Neural progenitor cell (in vitro differentiated cells): ENCODE measurements at regions not wholly inside any gene's neighbourhood (a gene's known extent, or its start where the extent isn't known, plus 50 kb on each side); places are given as distances from the start of the nearest gene placed in this dataset.

ENCODE experiments used
- DNase-seq: peaks from one replicate; pipeline ENCODE4 v3.0.0-alpha.2; 2016; ENCODE audit warnings: low spot score
- H2AFZ ChIP-seq: fragments of 200-600 bp; sonication (generic); replicated peaks from 2 replicates; pipeline ENCODE4 v1.6.1; 2016; ENCODE audit warnings: antibody characterized with exemption
- H3F3A ChIP-seq: fragments of 200-600 bp; sonication (generic); 2 replicates; pipeline ENCODE4 v1.6.1; 2016; ENCODE audit warnings: antibody characterized with exemption, low read depth
- H3K27ac ChIP-seq: fragments of 200-600 bp; sonication (generic); 2 replicates; pipeline ENCODE4 v1.5.1; 2016; ENCODE audit warnings: mild to moderate bottlenecking
- H3K27me3 ChIP-seq: fragments of 200-600 bp; sonication (generic); 2 replicates; pipeline ENCODE4 v1.6.1; 2016; ENCODE audit warnings: mild to moderate bottlenecking, moderate library complexity
- H3K36me3 ChIP-seq: fragments of 200-600 bp; sonication (generic); 2 replicates; pipeline ENCODE4 v1.5.1; 2016
- H3K4me1 ChIP-seq: fragments of 200-600 bp; sonication (generic); 2 replicates; pipeline ENCODE4 v1.6.1; 2016; ENCODE audit warnings: mixed run types
- H3K4me2 ChIP-seq: fragments of 200-600 bp; sonication (generic); 2 replicates; pipeline ENCODE4 v1.6.1; 2016
- H3K4me3 ChIP-seq: fragments of 200-600 bp; sonication (generic); 2 replicates; pipeline ENCODE4 v1.5.1; 2016
- H3K79me2 ChIP-seq: fragments of 200-600 bp; sonication (generic); 2 replicates; pipeline ENCODE4 v1.6.1; 2016; ENCODE audit warnings: low read depth
- H3K9ac ChIP-seq: fragments of 200-600 bp; sonication (generic); 2 replicates; pipeline ENCODE4 v1.6.1; 2016
- H3K9me3 ChIP-seq: fragments of 200-600 bp; sonication (generic); 2 replicates; pipeline ENCODE4 v1.5.1; 2016; ENCODE audit warnings: low read depth
- H4K20me1 ChIP-seq: fragments of 200-600 bp; sonication (generic); 2 replicates; pipeline ENCODE4 v1.6.1; 2016; ENCODE audit warnings: low read depth
- H3K27ac Mint-ChIP-seq: 3 replicates; pipeline ENCODE4 v1.8.0; 2021; ENCODE audit warnings: mixed read lengths
- H3K27me3 Mint-ChIP-seq: 2 replicates; pipeline ENCODE4 v1.8.0; 2022; ENCODE audit warnings: low read depth, mild to moderate bottlenecking, inconsistent platforms, moderate library complexity, mixed read lengths; ENCODE audit not compliant: insufficient read depth
- H3K36me3 Mint-ChIP-seq: 3 replicates; pipeline ENCODE4 v1.8.0; 2021; ENCODE audit warnings: mixed read lengths
- H3K4me1 Mint-ChIP-seq: 3 replicates; pipeline ENCODE4 v1.8.0; 2021; ENCODE audit warnings: mixed read lengths
- H3K4me3 Mint-ChIP-seq: 3 replicates; pipeline ENCODE4 v1.8.0; 2021; ENCODE audit warnings: mild to moderate bottlenecking, moderate library complexity, mixed read lengths
- H3K9me3 Mint-ChIP-seq: 3 replicates; pipeline ENCODE4 v1.8.0; 2020; ENCODE audit warnings: mixed read lengths
- CTCF ChIP-seq: fragments of 200-600 bp; sonication (generic); IDR thresholded peaks from 2 replicates; pipeline ENCODE4 v1.5.1; 2017; ENCODE audit warnings: antibody characterized with exemption, mild to moderate bottlenecking
- EZH2 ChIP-seq: fragments of 200-600 bp; sonication (generic); IDR thresholded peaks from 2 replicates; pipeline ENCODE4 v1.6.1; 2017; ENCODE audit warnings: antibody characterized with exemption, mild to moderate bottlenecking, moderate library complexity
- EZH2phosphoT487 ChIP-seq: fragments of 200-600 bp; sonication (generic); IDR thresholded peaks from 2 replicates; pipeline ENCODE4 v1.6.1; 2017; ENCODE audit warnings: antibody characterized with exemption

- Mint-ChIP-seq H3K4me3 (peak overlapping the region; percentile 44), H3K9me3 (peaks cover 9% of the 10 kb centered on the region)
These were observed 84.7 kb upstream of the HMGA2 start for GRCh38 chr12:65739606-65740005.

GRCh38 chr12:65740506-65740872 is 83.8 kb upstream of the HMGA2 start:
- no peak for TF ChIP-seq EZH2phosphoT487
- no peak overlapping the region for H3K27ac Mint-ChIP-seq
- Histone ChIP-seq H3K4me3 (peak overlapping the region; percentile 64), H3K36me3 (no peaks in the 10 kb centered on the region), H3K79me2 (no peaks in the 10 kb centered on the region), H3K9me3 (no peaks in the 10 kb centered on the region), H2AFZ (no peak overlapping the region), H3K9ac (no peak overlapping the region), H4K20me1 (peaks cover 3% of the 10 kb centered on the region), H3F3A (peaks cover 30% of the 10 kb centered on the region), H3K27me3 (peaks cover 27% of the 10 kb centered on the region), H3K27ac (no peak overlapping the region), H3K4me2 (peak overlapping the region; percentile 86), H3K4me1 (peaks cover 17% of the 10 kb centered on the region)
- DNase-seq, result no peak
- H3K4me1 Mint-ChIP-seq, result peaks cover 21% of the 10 kb centered on the region
- H3K36me3 Mint-ChIP-seq, result peaks cover 4% of the 10 kb centered on the region
- peaks cover 9% of the 10 kb centered on the region for H3K9me3 Mint-ChIP-seq
- peaks cover 25% of the 10 kb centered on the region for H3K27me3 Mint-ChIP-seq
- peak overlapping the region; percentile 87 for H3K4me3 Mint-ChIP-seq

More at GRCh38 chr12:65739606-65740005, 84.7 kb upstream of the HMGA2 start:
- no peaks in the 10 kb centered on the region for H3K36me3 ChIP-seq
- H3K4me1 ChIP-seq, result peaks cover 17% of the 10 kb centered on the region
- H4K20me1 ChIP-seq, result peaks cover 3% of the 10 kb centered on the region
- Mint-ChIP-seq H3K27me3 (peaks cover 20% of the 10 kb centered on the region), H3K36me3 (peaks cover 4% of the 10 kb centered on the region), H3K4me1 (peaks cover 21% of the 10 kb centered on the region), H3K27ac (no peak overlapping the region)
- H3K4me2 ChIP-seq, result no peak overlapping the region
- no peaks in the 10 kb centered on the region for H3K79me2 ChIP-seq
- H3F3A ChIP-seq, result peaks cover 30% of the 10 kb centered on the region
- no peak overlapping the region for H3K9ac ChIP-seq
- no peak overlapping the region for H3K27ac ChIP-seq
- no peak overlapping the region for H3K4me3 ChIP-seq
- H3K9me3 ChIP-seq, result no peaks in the 10 kb centered on the region
- no peak for DNase-seq
- peaks cover 27% of the 10 kb centered on the region for H3K27me3 ChIP-seq
- no peak for TF ChIP-seq EZH2
- no peak for TF ChIP-seq EZH2phosphoT487
- no peak for TF ChIP-seq CTCF
- H2AFZ ChIP-seq, result no peak overlapping the region

- peaks cover 25% of the 10 kb centered on the region for H3K27me3 Mint-ChIP-seq
- Histone ChIP-seq H3K9me3 (no peaks in the 10 kb centered on the region), H3K27me3 (peaks cover 27% of the 10 kb centered on the region), H3K4me3 (peak overlapping the region; percentile 64), H3K27ac (no peak overlapping the region), H3K36me3 (no peaks in the 10 kb centered on the region), H3K79me2 (no peaks in the 10 kb centered on the region), H3K9ac (no peak overlapping the region), H4K20me1 (peaks cover 3% of the 10 kb centered on the region), H3K4me2 (peak overlapping the region; percentile 86), H3K4me1 (peaks cover 17% of the 10 kb centered on the region), H2AFZ (peak overlapping the region; percentile 59), H3F3A (peaks cover 30% of the 10 kb centered on the region)
- peaks cover 22% of the 10 kb centered on the region for H3K4me1 Mint-ChIP-seq
- peaks cover 6% of the 10 kb centered on the region for H3K36me3 Mint-ChIP-seq
- peak overlapping the region; percentile 13 for H3K27ac Mint-ChIP-seq
- no peak for TF ChIP-seq EZH2
- TF ChIP-seq EZH2phosphoT487, result no peak
- no peak for TF ChIP-seq CTCF
- DNase-seq, result peak; percentile 92
- peaks cover 9% of the 10 kb centered on the region for H3K9me3 Mint-ChIP-seq
- peak overlapping the region; percentile 87 for H3K4me3 Mint-ChIP-seq
These were observed 83.2 kb upstream of the HMGA2 start for GRCh38 chr12:65740873-65741600.

- H3K4me1 Mint-ChIP-seq, result peaks cover 27% of the 10 kb centered on the region
- Histone ChIP-seq H3K79me2 (no peaks in the 10 kb centered on the region), H3K9me3 (no peaks in the 10 kb centered on the region), H3K4me3 (peak overlapping the region; percentile 64), H3K27me3 (peaks cover 27% of the 10 kb centered on the region), H3K27ac (peak overlapping the region; percentile 78), H3K4me1 (peaks cover 17% of the 10 kb centered on the region), H2AFZ (peak overlapping the region; percentile 77), H3K4me2 (peak overlapping the region; percentile 86), H3K9ac (no peak overlapping the region), H3K36me3 (no peaks in the 10 kb centered on the region), H4K20me1 (peaks cover 3% of the 10 kb centered on the region), H3F3A (peaks cover 30% of the 10 kb centered on the region)
- H3K36me3 Mint-ChIP-seq, result peaks cover 6% of the 10 kb centered on the region
- DNase-seq, result peak; percentile 70
- peak overlapping the region; percentile 95 for H3K27ac Mint-ChIP-seq
- peaks cover 9% of the 10 kb centered on the region for H3K9me3 Mint-ChIP-seq
- H3K4me3 Mint-ChIP-seq, result peak overlapping the region; percentile 91
- TF ChIP-seq EZH2phosphoT487 (no peak), EZH2 (no peak)
- peaks cover 24% of the 10 kb centered on the region for H3K27me3 Mint-ChIP-seq
These were observed 82.6 kb upstream of the HMGA2 start for GRCh38 chr12:65741656-65742017.
